NCI-H128 (cell line): ENCODE measurements at regions not wholly inside any gene's neighbourhood (a gene's known extent, or its start where the extent isn't known, plus 50 kb on each side); places are given as distances from the start of the nearest gene placed in this dataset.

Experiments
- DNase-seq: peaks from one replicate; lab custom pipeline; 2025; ENCODE audit not compliant: unreplicated experiment; lab: John Stamatoyannopoulos, UW

DNA sequence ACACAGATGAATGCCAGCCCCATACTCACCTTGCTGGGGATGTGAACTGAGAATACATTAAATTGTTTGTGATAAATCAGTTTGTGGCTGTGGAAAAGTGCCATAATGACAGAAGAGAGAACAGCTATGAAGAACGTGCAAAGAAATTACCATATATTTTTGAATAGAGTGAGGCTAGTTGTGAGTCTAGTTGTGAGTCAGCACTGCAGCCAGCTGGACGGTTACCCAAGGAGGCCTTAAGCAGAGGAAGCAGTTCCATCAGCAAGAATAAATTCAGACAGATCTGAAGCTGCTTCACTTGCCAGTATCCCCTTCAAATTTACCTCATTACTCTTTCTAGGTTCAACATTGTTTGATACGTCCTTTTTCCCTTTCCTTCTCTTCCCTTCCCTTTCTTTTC is 446.0 kb downstream of the MTRR start:
- no peak for DNase-seq

DNA sequence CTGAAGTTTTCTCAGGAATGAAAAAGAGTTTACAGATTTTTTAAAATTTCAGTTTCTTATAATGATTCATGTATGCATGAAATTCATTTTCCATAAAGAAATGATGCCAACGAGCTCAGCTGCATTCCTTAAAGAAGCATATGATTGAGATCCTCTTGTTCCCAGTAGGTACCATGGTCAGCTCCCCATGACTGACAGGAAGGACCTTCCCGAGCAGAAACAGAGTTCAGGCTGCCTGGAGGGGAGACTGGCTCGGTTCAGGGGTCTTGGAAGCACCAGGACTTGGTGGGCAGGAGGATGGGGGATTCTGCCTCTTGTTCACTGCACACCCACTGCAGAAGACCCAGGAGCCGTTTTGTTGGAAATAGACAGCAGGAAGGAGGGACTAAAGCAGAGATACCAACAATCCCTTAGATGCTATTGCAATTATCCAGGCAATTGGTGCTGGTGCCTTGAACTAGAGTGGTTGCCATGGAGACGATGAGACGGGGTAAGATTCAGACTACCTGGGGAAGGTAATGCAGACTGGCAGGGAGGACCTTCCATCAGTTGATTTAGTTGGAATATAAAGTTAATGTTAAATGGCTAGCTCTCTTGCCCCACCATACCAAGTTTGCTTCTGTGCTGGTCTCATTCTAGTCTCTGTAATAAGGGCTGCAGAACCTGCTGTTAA is 447.8 kb downstream of the MTRR start:
- no peak for DNase-seq

DNA sequence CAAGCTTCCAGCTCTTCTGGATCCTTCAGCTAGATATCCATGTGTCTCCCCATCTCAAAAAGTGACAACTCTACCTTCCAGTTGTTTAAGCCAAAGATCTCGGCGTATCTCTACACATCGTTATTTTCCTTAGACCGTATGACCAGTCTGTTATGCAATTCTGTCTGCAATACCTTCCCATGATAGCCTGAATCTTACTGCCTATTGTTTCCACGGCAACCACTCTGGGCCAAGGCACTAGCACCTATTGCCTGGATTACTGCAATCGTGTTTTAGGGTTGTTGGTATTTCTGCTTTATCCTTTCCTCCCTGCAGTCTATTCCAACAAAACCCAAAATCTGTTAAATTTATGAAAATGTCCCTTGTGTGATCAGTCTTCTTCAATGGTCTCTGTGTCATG is 448.4 kb downstream of the MTRR start:
- DNase-seq, result no peak

DNA sequence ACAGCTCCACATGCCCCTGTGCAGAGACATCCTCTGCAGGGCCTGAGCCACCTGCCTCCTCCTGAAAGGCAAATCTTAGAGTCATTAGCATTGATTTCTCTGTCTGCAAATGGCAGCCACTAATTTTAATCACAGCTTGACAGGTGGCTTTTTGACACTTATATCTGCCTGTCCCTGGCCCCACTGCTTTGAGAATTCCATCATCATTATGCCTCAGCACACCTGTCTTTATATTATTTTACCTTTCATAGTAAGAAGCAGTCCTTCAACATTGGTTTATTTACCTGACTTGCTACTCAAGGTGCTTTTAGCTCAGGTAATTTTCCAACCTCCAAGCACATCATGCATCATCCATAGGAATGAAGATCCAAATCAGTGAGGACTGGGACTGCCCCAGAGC is 451.3 kb downstream of the MTRR start:
- DNase-seq, result no peak

DNA sequence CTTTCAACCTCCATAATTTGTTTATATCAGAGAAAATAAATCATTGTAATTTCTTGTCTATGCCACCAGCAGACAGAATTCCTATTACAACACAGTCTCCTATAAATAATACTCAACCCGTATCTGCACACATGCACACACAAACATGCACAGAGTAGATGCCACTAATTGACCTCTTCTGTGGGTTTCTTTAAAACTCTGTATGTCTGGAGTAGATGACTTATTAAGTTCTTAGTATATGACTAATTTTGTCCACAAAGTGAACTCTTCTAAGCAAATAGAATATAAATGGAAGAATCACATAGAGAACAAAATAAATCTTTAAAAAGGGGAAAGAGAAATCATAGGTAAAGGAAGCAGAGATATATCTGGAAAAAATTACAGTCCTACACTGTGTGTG is 452.3 kb downstream of the MTRR start:
- no peak for DNase-seq

DNA sequence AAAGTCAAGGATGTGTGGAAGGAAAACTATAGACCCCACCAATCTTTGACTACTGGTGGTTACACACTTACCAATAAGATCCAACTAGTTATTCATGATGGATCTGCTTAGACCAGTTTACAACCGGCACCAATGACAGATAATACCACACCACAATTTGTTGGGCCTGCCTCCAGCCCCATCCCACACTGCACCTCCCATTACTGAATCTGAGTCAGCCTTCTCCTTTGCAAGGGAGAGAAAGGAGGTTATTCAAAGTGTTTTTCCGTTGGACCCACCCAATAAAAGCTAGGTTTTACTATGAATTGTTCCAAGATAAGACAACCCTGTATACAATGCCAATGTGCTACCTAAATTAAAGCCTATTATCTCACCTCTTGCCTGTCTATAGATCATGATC is 453.5 kb downstream of the MTRR start:
- DNase-seq, result no peak

DNA sequence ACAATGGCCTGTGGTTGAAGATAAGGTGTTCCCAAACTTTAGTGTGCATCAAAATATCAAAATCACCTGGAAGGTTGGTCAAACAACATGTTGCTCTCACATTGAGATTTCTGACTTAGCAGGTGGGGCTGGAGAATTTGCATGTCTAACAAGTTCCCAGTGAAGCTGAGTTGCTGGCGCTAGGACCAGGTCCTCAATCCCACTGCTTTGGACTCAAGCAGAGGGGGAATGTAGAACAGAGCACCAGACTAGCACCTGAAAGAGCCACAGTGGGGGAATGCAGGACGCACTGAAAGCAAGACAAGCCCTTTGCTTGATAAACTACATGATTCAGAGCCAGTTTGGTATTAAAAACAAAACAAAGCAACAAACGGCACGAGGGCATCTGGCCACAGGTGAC is 458.1 kb downstream of the MTRR start:
- DNase-seq, result no peak

DNA sequence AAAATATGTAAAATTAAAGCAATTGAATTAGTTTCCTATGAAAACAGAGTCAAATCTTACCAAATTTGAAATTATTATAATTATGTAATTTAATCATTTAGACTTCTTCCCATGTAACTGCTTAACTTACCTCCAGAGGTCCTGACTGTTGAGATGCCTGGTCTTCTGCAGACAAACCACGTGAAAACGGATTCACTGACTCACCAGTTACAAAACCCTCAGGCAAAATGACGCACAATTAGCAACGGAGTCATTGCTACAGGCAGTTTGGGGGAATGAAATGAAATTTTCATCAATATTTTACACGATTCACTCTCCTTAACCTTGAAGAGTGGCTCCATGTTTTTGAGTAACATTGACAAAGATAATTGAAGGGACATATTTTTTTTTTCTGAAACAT is 460.8 kb downstream of the MTRR start:
- no peak for DNase-seq

DNA sequence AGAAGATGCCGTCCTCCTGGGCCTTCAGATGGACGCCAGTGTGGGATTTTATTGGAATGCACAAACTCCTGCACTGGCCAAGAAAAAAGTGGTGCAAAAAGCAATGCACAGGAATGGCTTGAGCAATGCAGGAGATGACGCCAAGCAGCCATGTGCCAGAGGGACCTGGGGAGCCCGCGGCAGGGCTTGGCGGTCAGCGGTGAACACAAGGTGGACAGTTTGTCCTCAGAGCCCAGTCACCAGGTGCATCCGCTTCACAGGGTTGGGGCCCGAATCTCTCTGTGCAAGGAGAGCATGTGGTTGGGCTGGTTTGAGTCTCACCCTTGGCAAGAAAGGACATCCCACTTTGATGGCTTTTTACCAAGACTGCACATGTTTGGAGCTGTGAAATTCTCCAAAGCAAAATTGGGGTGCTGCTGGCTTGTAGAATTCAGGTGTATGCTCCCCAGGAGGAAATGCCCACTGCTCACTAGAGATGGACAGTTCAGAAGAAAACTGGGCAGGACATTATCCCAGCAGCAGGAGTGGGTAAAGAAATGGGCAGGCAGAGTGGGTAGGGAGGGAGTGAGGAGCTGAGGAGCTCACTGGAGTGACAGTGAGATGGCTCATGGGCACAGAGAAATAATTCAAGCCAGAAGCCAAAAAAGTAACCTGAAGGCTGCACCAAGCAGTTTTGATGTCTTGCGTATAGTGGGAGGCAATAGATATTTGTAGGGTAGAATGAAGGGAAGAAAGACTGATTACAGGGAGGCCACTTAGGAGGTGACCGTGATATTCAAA is 463.9 kb downstream of the MTRR start:
- DNase-seq, result no peak

DNA sequence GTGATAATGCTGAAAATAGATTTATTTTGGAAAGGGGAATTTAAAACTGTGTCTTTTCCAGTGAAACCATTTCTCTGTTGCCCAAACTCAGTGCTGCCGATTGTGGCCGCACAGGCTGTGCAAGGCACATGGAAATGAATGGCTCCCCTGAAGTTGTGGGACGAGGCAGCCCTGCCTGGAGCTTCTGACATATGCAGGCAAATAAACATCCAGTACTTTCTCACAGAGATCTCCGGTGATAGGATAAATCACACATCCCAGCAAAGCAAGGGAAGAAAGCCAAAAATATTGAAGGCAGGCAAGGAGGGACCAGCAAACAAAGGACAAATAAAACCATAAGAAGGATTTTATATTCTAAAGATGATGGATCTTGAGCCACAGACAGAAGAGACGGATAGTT is 464.5 kb downstream of the MTRR start:
- DNase-seq, result no peak

DNA sequence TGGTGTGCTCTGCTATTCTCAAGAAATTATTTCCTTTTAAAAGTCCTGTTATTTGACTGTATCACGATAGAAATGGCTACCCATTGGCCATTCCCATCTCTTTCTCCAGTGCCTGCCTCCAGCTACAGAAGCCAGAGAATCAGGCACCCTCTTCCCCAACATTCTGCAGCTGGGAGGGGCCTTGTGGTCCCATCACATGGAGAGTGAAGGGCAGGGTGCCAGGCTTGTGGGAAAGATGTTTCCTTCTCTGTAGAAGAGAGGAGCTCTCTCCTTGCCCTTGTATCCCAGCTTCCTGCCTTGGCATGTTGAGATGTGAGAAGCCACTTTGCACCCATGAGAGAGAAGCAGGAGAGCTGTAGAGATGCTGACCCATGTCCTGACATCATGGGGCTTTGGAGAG is 465.0 kb downstream of the MTRR start:
- no peak for DNase-seq

DNA sequence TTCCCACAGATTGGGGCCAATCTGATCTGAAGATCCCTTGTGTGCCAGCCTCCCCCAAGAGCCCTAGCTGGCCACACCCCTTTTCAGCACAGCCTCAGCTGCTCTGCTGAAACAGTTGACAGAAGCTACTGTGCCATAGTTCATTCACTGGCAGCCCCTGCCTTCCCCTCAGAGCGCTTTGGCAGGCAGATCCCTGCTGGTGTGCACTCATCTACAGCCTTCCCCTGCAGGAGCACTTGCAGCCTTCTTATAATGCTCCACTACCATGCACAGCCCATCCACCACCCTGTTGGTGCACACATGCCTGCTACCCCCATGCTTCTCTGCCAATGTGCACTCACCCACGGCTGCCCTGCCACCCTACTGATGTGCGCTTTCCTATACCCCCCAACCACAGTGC is 471.3 kb downstream of the MTRR start:
- DNase-seq, result no peak

DNA sequence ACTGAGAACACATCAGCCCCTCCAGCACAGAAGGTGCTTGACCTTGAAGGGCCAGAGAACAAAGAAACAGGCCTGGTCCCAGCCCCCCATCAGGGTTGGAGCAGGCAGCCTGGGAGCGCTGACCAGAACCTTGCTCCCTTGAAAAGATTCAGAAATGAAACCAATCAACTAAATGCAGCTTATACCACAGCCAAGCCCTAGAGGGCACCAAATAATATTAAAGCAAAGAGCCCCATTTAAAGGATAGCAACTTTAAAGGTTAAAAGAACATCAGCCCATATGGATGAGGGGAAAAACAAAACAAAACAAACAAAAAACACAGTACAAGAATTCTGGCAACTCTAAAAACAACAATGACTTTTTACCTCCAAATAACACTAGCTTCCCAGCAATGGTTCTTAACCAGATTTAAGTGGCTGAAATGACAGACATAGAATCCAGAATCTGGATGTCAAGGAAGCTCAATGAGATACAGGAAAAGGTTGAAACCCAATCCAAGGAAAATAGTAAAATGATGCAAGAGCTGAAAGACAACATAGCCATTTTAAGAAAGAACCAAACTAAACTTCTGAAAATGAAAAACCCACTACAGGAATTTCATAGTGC is 471.9 kb downstream of the MTRR start:
- DNase-seq, result no peak

DNA sequence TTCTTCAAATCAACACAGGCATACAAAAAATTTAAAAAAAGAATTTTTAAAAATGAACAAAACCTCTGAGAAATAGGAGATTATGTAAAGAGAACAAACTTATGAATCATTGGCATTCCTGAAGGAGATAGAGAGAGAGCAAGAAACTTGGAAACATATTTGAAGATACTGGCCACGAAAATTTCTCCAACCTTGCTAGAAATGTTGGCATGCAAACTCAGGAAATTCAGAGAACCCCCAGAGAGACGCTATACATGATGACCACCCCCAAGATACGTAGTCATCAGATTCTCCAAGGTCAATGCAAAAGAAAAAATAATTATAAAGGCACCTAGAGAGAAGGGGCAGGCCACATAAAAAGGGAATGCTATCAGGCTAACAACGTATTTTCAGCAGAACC is 472.5 kb downstream of the MTRR start:
- no peak for DNase-seq

DNA sequence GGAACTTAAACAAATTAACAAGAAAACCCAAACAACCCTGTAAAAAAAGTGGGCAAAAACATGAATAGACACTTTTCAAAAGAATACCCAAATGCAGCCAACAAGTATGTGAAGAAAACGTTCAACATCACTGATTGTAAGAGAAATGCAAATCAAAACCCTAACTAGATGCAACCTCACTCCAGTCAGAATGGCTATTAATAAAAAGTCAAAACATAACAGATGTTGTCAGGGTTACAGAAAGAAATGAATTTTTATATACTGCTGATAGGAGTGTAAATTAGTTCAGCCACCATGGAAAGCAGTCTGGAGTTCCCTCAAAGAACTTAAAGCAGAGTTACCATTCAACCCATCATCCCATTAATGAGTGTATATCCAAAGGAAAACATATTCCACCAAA is 479.0 kb downstream of the MTRR start:
- DNase-seq, result no peak

DNA sequence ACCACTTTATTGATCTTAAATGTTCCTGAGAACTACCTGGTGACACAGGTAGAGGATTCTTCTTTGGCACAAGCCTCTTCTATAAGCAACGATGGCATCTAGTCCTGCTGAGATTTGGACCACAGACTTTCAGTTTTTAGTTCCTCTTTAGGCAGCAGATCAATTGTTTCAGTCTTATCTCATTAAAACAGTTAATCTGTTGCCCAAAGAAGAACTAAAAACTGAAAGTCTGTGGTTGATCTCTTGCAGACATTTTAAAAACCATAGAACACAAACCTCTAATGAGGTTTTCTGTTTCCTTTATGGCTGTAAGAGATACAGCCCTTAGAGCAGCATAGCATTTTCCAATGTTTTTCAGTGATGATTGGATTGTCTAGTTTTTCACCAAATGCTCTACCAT is 480.9 kb downstream of the MTRR start:
- DNase-seq, result no peak

DNA sequence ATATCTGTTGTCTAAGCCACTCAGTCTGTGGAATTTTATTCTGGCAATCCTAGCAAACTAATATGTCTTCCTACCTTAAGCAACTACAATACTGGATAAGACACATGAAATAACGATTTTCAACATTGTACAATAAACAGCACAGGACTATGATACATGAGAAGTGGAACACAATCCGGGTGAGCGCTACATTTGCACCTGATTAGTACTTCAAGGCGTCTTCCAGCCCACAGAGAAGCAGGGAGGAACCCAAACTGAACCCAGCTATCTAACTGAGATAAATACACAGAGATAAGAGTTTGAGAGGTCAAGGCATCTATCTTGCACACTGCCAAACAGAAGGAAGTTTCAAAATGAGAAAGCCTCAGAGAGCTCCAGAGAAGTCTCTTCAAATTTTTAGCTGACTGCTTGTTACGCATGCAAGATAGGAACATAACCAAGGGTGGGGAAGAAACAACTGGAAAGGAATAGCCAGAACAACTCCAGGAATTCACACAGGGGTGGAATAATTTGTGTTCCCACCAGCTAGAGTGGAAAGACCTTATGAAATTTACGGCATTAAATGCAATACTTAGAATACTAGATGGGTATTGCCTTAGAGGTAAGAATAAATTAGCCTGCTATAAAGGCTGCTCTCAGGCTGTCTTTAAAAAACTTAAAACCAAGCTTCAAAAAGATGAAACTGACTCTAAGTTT is 481.8 kb downstream of the MTRR start:
- no peak for DNase-seq

DNA sequence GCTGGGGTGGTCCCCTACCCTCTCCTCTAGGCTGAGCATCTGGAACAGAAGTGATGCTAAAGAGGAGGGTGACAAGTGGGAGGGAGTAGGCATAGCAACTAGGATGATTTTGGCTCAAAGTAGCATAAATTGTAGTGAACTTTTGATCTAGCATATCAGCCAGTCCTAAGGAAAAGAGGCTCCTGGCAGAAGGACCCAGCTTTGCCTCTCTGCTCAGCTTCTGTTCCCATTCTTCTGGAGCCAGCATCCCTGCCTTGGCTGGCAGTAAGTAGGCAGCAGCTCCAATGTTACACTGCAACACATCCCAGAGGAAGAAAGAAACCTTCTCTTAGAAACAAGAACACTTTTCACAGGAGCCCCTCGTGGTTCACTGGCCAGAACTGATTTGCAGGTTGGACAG is 487.0 kb downstream of the MTRR start:
- no peak for DNase-seq

DNA sequence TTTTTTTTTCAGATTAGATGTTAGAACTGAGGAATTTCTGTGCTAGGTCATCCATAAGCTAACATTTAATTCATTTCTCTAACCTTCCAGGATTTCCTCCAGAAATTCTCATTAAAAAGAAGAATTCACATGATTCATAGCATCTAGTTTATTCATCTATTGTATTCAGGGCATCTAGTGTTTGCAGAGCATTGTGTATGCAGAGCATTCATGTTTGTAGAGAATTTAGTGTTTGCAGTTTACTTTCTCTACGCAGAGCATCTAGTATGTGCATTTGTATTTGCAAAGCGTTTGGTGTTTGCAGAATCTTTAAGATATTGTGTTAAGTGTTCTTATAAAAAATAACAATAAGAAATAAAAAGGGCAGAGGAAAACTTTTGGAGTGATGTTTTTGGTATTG is 491.1 kb downstream of the MTRR start:
- DNase-seq, result no peak

DNA sequence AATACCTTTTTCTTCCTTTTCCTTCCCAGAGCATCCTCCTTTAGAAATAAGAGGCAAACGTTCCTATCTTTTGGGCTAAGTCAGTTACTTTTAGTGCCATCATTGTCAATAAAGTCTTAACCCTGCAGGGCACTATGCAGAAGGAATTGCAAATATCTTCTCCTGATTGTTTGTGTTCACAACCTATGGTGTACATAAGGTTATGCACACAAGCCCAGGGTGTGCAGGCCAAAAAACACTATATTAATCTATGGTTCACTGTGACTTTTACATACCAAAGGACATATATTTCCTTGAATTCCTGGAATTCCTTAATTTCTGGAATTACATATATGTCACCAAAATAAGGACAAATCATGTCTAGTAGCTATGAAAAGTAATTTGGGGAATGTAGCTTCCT is 493.5 kb downstream of the MTRR start:
- DNase-seq, result no peak

DNA sequence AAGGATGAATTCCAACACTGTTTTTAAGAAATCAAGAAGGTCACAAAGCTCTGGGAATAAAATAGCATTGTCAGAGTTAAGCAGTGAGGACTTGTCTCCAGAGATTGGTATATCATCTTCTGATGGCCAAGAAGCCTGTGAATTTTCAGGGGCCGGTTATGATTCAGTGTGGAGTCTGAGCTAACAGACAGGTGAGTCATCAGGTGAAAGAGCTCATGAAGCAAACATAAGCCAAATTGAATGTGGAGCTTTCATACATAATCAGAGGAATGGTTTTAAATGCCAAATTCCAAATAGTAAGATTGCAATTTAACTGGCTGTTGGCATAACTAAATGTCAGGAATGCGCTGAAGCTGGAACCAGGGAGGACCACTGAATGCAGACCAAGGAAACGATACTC is 494.2 kb downstream of the MTRR start:
- DNase-seq, result no peak

DNA sequence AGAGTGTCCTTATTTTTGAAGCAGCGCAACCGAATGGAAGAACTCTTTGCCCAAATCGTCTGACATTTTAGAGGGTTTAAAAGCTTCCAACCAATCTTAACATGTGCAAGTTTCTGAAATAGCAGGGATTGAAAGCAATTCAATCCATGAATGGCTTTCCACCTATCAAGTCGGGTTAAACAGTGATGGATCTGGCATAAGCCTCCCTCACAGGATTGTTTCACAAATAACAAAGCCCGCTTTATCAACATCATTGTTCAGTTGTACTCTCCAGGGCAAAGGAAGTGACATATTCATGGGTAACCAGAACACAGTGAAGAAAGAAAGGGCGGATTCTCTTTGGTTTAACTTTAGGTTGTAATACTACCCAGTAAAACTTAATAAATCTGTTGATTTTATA is 497.3 kb downstream of the MTRR start:
- no peak for DNase-seq
